RWPE2 (cell line): ENCODE measurements at regions not wholly inside any gene's neighbourhood (a gene's known extent, or its start where the extent isn't known, plus 50 kb on each side); places are given as distances from the start of the nearest gene placed in this dataset.

Source experiments
- ATAC-seq: fragments of 200-7000 bp; cut with Tn5 transposase; 3 replicates; pipeline ENCODE4 v1.9.1; 2021; ENCODE audit warnings: low read depth
- DNase-seq: peaks from one replicate; pipeline ENCODE4 v3.0.0-alpha.2; 2020; ENCODE audit warnings: low spot score
- H3K27ac ChIP-seq: fragments of 450-650 bp; 2 replicates; pipeline ENCODE4 v1.5.1; 2017; ENCODE audit warnings: mild to moderate bottlenecking; ENCODE audit not compliant: poor library complexity, severe bottlenecking
- H3K27me3 ChIP-seq: fragments of 250-450 bp; sonication (Bioruptor Pico); 2 replicates; pipeline ENCODE4 v1.5.1; 2021; ENCODE audit warnings: mild to moderate bottlenecking, moderate library complexity; ENCODE audit not compliant: insufficient read depth, poor library complexity, severe bottlenecking
- H3K36me3 ChIP-seq: fragments of 250-450 bp; sonication (Bioruptor Pico); 2 replicates; pipeline ENCODE4 v1.5.1; 2020; ENCODE audit warnings: low read depth, mild to moderate bottlenecking, moderate library complexity
- H3K4me1 ChIP-seq: fragments of 250-450 bp; sonication (Bioruptor Pico); 2 replicates; pipeline ENCODE4 v1.5.1; 2021; ENCODE audit warnings: mild to moderate bottlenecking, moderate library complexity; ENCODE audit not compliant: insufficient read depth, poor library complexity, severe bottlenecking
- H3K4me3 ChIP-seq: fragments of 250-450 bp; sonication (Bioruptor Pico); 2 replicates; pipeline ENCODE4 v1.5.1; 2021; ENCODE audit warnings: mild to moderate bottlenecking, moderate library complexity; ENCODE audit not compliant: severe bottlenecking
- H3K9me3 ChIP-seq: fragments of 250-450 bp; sonication (Bioruptor Pico); 2 replicates; pipeline ENCODE4 v1.5.1; 2021; ENCODE audit warnings: mild to moderate bottlenecking, moderate library complexity; ENCODE audit not compliant: severe bottlenecking
- TF ChIP-seq, protein P1 (sequence below): fragments of 450-650 bp; IDR thresholded peaks from one replicate; pipeline ENCODE4 v1.5.1; 2017; ENCODE audit warnings: mild to moderate bottlenecking, moderate library complexity; ENCODE audit not compliant: poor library complexity, severe bottlenecking

DNA sequence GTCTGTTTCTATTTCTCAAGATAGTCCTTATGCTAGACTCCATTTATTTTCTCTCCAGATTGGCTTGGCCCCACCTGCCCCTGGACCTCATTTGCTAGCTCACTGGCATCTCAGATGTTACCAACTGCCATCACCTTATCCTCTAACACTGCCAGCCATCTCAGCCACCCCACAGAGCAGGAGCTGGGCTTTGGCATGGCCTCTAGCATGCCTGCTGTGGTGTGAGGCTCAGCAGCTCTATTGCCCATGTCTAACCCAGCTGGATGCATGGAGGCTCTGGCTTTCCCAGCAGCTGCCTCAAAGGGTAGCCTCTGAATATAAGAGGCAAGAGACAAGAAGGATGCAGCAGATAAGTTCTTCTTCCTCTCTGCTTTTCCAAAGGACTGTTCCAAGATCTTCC is 373.4 kb downstream of the TNS1 start:
- no peaks in the 10 kb centered on the region for H3K9me3 ChIP-seq
- H3K27ac ChIP-seq, result no peak overlapping the region
- TF ChIP-seq, protein P1, sequence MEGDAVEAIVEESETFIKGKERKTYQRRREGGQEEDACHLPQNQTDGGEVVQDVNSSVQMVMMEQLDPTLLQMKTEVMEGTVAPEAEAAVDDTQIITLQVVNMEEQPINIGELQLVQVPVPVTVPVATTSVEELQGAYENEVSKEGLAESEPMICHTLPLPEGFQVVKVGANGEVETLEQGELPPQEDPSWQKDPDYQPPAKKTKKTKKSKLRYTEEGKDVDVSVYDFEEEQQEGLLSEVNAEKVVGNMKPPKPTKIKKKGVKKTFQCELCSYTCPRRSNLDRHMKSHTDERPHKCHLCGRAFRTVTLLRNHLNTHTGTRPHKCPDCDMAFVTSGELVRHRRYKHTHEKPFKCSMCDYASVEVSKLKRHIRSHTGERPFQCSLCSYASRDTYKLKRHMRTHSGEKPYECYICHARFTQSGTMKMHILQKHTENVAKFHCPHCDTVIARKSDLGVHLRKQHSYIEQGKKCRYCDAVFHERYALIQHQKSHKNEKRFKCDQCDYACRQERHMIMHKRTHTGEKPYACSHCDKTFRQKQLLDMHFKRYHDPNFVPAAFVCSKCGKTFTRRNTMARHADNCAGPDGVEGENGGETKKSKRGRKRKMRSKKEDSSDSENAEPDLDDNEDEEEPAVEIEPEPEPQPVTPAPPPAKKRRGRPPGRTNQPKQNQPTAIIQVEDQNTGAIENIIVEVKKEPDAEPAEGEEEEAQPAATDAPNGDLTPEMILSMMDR, result no peak
- no peaks in the 10 kb centered on the region for H3K4me1 ChIP-seq
- DNase-seq (no peak), ATAC-seq (no peak)
- H3K27me3 ChIP-seq, result no peaks in the 10 kb centered on the region
- no peaks in the 10 kb centered on the region for H3K36me3 ChIP-seq
- H3K4me3 ChIP-seq, result no peak overlapping the region

DNA sequence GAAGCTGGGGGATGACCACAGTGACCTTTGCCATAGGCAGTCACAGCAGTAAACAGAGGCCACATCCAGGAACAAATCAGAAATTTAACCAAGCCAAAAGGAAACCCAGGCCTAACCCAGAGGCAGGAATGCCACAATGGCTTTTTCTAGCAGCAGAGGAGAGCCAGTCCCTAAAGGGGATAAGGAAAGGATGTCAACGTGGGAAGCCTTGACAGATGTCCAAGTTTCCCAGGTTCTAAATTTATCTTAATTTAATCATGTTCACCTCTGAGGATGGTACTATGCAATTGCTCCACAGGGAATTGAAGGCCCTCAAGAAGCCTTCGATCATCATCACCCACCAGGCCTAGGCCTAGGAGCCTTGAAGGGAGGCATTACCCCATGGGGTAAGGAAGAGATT is 374.7 kb downstream of the TNS1 start:
- TF ChIP-seq, protein P1, result no peak
- Histone ChIP-seq H3K4me1 (no peaks in the 10 kb centered on the region), H3K9me3 (no peaks in the 10 kb centered on the region), H3K27ac (no peak overlapping the region), H3K4me3 (no peak overlapping the region), H3K27me3 (no peaks in the 10 kb centered on the region), H3K36me3 (no peaks in the 10 kb centered on the region)
- no peak for DNase-seq
- no peak for ATAC-seq

DNA sequence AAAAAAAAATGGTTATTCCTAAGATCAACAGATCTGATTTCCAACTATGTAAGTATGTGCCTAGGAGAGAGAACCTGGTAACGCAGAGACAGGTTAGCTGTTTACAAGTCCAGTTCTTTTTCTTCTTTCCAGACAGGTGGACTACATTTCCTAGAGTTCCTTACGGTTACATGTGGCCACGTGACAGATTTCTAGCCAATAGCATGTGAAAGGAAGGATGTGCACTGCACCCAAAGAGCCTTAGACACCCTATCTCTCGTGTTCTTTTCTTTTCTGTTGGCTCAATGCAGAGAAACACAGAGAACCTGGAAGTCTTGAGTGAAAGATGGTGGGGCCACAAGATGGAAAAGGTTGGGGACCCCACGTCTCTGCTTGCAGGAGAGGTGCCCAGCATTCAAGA is 375.9 kb downstream of the TNS1 start:
- DNase-seq (no peak), ATAC-seq (no peak)
- H3K27ac ChIP-seq, result no peak overlapping the region
- no peaks in the 10 kb centered on the region for H3K36me3 ChIP-seq
- TF ChIP-seq, protein P1, result no peak
- no peaks in the 10 kb centered on the region for H3K4me1 ChIP-seq
- no peaks in the 10 kb centered on the region for H3K27me3 ChIP-seq
- no peak overlapping the region for H3K4me3 ChIP-seq
- H3K9me3 ChIP-seq, result no peaks in the 10 kb centered on the region

DNA sequence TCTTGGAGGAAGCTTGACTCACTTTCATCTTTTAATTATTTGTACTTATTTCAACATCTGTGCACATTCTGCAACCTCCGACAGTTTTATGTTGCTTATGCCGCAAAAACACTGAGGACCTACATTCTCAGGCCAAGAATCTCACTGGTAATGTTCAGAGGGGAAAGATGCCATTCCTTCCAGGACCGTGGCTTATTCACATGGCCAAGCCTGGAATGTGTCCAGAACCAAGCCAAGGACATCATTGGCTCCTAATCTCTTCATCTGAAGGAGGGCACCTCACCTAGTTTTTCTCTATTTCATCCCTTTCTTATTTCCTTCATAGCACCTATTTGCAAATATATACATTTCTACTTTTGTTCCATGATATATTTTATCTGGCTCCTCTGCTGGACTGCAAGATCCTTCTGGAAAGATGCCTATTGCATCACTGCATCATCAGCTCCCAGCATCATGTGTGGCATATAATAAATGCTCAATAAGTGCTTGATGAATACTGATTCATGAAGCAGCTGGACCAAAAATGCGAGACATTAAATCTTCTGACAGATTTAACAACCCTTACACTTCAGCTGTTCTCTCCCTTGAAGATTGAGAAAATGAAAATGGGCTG is 377.1 kb downstream of the TNS1 start:
- no peak for ATAC-seq
- no peaks in the 10 kb centered on the region for H3K36me3 ChIP-seq
- TF ChIP-seq, protein P1, result no peak
- H3K4me1 ChIP-seq, result no peaks in the 10 kb centered on the region
- H3K27ac ChIP-seq, result no peak overlapping the region
- DNase-seq, result no peak
- H3K4me3 ChIP-seq, result no peak overlapping the region
- no peaks in the 10 kb centered on the region for H3K9me3 ChIP-seq
- H3K27me3 ChIP-seq, result no peaks in the 10 kb centered on the region

DNA sequence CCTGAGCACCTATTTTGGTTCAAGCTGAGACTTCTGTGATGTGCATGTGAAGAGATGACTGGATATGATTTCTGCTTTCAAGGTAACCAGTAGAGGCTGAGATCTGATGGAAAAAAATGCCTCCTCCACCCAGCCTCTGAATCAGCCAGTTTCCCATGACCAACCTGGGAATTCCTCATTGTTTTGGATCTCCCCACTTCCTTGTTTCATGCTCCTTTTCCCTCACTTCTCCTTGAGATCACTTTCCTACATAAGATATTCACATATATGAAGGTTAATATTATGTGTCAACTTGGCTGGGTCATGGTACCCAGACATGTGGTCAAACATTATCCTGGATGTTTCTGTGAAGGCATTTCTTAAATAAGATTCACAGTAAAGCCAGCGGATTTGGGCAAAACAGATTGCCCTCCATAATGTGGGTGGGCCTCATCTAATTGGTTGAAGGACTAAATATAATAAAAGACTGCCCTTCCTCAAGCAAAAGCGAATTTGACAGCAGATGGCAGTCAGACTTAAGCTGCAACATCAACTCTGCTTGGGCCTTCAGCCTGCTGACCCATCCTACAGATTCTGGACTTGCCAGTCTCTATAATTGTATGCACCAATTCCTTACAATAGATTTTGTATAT is 379.4 kb downstream of the TNS1 start:
- H3K4me1 ChIP-seq, result no peaks in the 10 kb centered on the region
- ATAC-seq (no peak), DNase-seq (no peak)
- no peaks in the 10 kb centered on the region for H3K9me3 ChIP-seq
- H3K27me3 ChIP-seq, result peaks cover 3% of the 10 kb centered on the region
- TF ChIP-seq, protein P1, result no peak
- H3K4me3 ChIP-seq, result no peak overlapping the region
- no peak overlapping the region for H3K27ac ChIP-seq
- H3K36me3 ChIP-seq, result no peaks in the 10 kb centered on the region
